CD4-positive, alpha-beta T cell (primary cell): ENCODE measurements at regions not wholly inside any gene's neighbourhood (a gene's known extent, or its start where the extent isn't known, plus 50 kb on each side); places are given as distances from the start of the nearest gene placed in this dataset.

Experiments used
- ATAC-seq: fragments of 200-7000 bp; cut with Tn5 transposase; one replicate; pipeline ENCODE4 v1.10.0; 2022; ENCODE audit warnings: mild to moderate bottlenecking; ENCODE audit not compliant: poor library complexity
- CTCF ChIA-PET: fragments of 350-600 bp; sonication (Branson Sonifier 250); formaldehyde crosslinking; loops from one replicate; lab custom pipeline; 2021; ENCODE audit warnings: antibody characterized with exemption, inconsistent platforms; lab: Charles Lee
- POLR2A ChIA-PET: fragments of 350-600 bp; sonication (Branson Sonifier 250); formaldehyde crosslinking; loops from one replicate; lab custom pipeline; 2021; ENCODE audit warnings: antibody characterized with exemption, inconsistent platforms; lab: Charles Lee
- DNase-seq, 14 experiments: peaks; one replicate each; pipeline ENCODE4 v3.0.0-alpha.2; 2013 to 2020; ENCODE audit warnings: mixed read lengths in 2 of 14
- H3K27ac ChIP-seq, 2 donors: one replicate each; pipeline versions ENCODE4 v1.5.1 to v1.7.0; 2013; ENCODE audit warnings: low read length in 2 of 2, low read depth in 1 of 2, mild to moderate bottlenecking in 1 of 2
- H3K27me3 ChIP-seq, 2 experiments: 1 replicate in 1 of 2; 2 replicates in 1 of 2; pipeline versions ENCODE4 v1.6.1 to v1.7.0; 2013; ENCODE audit warnings: low read length in 2 of 2, control low read depth in 1 of 2, mild to moderate bottlenecking in 1 of 2, moderate library complexity in 1 of 2; ENCODE audit not compliant: insufficient read depth in 2 of 2, control insufficient read depth in 1 of 2
- H3K36me3 ChIP-seq: one replicate; pipeline ENCODE4 v1.6.1; 2013; ENCODE audit warnings: low read length, control low read depth; ENCODE audit not compliant: insufficient read depth
- H3K4me1 ChIP-seq: one replicate; pipeline ENCODE4 v1.6.1; 2013; ENCODE audit warnings: low read length, control low read depth; ENCODE audit not compliant: insufficient read depth
- H3K4me3 ChIP-seq: one replicate; pipeline ENCODE4 v1.5.1; 2013; ENCODE audit warnings: mild to moderate bottlenecking, low read length, moderate library complexity
- H3K9me3 ChIP-seq, 2 experiments: 1 replicate in 1 of 2; 2 replicates in 1 of 2; pipeline versions ENCODE4 v1.6.1 to v1.7.0; 2013; ENCODE audit warnings: low read length in 2 of 2, mild to moderate bottlenecking in 2 of 2, control low read depth in 1 of 2, moderate library complexity in 1 of 2; ENCODE audit not compliant: control insufficient read depth in 1 of 2, insufficient read depth in 1 of 2
- H3K27ac Mint-ChIP-seq: one replicate; pipeline ENCODE4 v1.8.0; 2020; ENCODE audit warnings: mixed read lengths
- H3K27me3 Mint-ChIP-seq: one replicate; pipeline ENCODE4 v1.8.0; 2021; ENCODE audit warnings: mixed read lengths
- H3K36me3 Mint-ChIP-seq: one replicate; pipeline ENCODE4 v1.8.0; 2021; ENCODE audit warnings: low read depth, mixed read lengths
- H3K4me1 Mint-ChIP-seq: one replicate; pipeline ENCODE4 v1.8.0; 2021; ENCODE audit warnings: low read depth, mixed read lengths
- H3K4me3 Mint-ChIP-seq: one replicate; pipeline ENCODE4 v1.8.0; 2020; ENCODE audit warnings: mild to moderate bottlenecking, mixed read lengths
- H3K9me3 Mint-ChIP-seq: one replicate; pipeline ENCODE4 v1.8.0; 2020; ENCODE audit warnings: mixed read lengths
- intact Hi-C, 2 experiments: fragments of 100-400 bp; cut with DNase I in 1 of 2; cut with micrococcal nuclease in 1 of 2; formaldehyde crosslinking; loops; one replicate each; pipeline versions ENCODE4 v1.15.1 to v1.9.0; 2023 to 2025; cut with DNase I, micrococcal nuclease
- TF ChIP-seq, protein P1 (sequence below): fragments of 200-600 bp; IDR thresholded peaks from one replicate; pipeline ENCODE4 v1.8.0; 2022; ENCODE audit warnings: antibody characterized with exemption, mild to moderate bottlenecking

DNA sequence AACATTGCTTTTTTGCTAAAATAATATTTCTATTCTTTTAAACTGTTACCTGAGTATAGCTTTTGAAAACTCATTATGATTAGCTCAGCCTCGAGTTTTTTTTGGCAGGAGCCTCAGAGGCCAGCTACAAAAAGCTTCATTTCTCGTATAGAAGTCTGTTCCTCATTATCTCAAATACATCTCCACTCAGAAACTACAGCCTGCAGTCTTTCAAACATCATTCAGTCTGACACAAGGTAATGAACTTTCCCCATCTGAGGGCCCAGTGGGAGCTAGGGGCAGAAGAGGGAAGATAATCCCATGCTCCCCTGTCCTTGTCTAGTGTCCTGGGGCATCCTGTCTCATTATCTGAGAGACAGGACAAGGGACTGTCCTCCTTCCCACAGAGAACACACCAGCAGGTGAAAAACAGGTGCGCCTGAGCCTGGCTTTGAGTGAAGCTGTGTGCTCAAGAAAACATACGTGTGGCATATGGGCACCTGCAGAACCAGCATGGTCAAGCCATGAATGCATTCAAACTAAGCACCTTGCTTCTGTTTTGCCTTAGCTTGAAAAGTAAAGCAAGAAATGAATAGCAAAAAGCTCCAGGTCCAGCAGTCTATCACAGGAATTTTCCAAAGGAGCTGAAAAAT is 247.5 kb downstream of the MREG start:
- no peak overlapping the region for H3K4me3 Mint-ChIP-seq
- no peaks in the 10 kb centered on the region for H3K4me1 Mint-ChIP-seq
- H3K27ac Mint-ChIP-seq: no peak overlapping the region
- no peak overlapping the region for H3K27ac ChIP-seq
- H3K36me3 ChIP-seq: no peaks in the 10 kb centered on the region
- TF ChIP-seq, protein P1, sequence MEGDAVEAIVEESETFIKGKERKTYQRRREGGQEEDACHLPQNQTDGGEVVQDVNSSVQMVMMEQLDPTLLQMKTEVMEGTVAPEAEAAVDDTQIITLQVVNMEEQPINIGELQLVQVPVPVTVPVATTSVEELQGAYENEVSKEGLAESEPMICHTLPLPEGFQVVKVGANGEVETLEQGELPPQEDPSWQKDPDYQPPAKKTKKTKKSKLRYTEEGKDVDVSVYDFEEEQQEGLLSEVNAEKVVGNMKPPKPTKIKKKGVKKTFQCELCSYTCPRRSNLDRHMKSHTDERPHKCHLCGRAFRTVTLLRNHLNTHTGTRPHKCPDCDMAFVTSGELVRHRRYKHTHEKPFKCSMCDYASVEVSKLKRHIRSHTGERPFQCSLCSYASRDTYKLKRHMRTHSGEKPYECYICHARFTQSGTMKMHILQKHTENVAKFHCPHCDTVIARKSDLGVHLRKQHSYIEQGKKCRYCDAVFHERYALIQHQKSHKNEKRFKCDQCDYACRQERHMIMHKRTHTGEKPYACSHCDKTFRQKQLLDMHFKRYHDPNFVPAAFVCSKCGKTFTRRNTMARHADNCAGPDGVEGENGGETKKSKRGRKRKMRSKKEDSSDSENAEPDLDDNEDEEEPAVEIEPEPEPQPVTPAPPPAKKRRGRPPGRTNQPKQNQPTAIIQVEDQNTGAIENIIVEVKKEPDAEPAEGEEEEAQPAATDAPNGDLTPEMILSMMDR: no peak
- ChIA-PET POLR2A (no interaction called here), CTCF (interaction anchor here (0.9 kb wide), 1 partner anchor 8 kb away, joined by 3 read pairs; no protein-coding TSS in a partner anchor)
- H3K27me3 ChIP-seq: no peaks in the 10 kb centered on the region
- intact Hi-C loops: no loop called here
- H3K4me1 ChIP-seq: no peaks in the 10 kb centered on the region
- DNase-seq (no peak), ATAC-seq (no peak)
- H3K36me3 Mint-ChIP-seq: no peaks in the 10 kb centered on the region
- peaks cover 5% of the 10 kb centered on the region for H3K9me3 Mint-ChIP-seq
- peaks cover 25% of the 10 kb centered on the region for H3K27me3 Mint-ChIP-seq
- no peaks in the 10 kb centered on the region for H3K9me3 ChIP-seq
- no peak overlapping the region for H3K4me3 ChIP-seq

GRCh38 chr2:215764441-215765048 is 248.8 kb downstream of the MREG start:
- Mint-ChIP-seq H3K9me3 (peaks cover 5% of the 10 kb centered on the region), H3K36me3 (no peaks in the 10 kb centered on the region), H3K4me1 (no peaks in the 10 kb centered on the region), H3K27ac (no peak overlapping the region), H3K4me3 (no peak overlapping the region), H3K27me3 (peaks cover 25% of the 10 kb centered on the region)
- TF ChIP-seq, protein P1: no peak
- H3K9me3 ChIP-seq: no peaks in the 10 kb centered on the region
- H3K27me3 ChIP-seq: no peaks in the 10 kb centered on the region
- no peak overlapping the region for H3K4me3 ChIP-seq
- DNase-seq (peak in 2 of 14 experiments; percentile 35 to 60), ATAC-seq (no peak)
- POLR2A ChIA-PET: no interaction called here
- no peaks in the 10 kb centered on the region for H3K4me1 ChIP-seq
- no peak overlapping the region for H3K27ac ChIP-seq
- no peaks in the 10 kb centered on the region for H3K36me3 ChIP-seq
- intact Hi-C loops: no loop called here
- CTCF ChIA-PET: no interaction called here

DNA sequence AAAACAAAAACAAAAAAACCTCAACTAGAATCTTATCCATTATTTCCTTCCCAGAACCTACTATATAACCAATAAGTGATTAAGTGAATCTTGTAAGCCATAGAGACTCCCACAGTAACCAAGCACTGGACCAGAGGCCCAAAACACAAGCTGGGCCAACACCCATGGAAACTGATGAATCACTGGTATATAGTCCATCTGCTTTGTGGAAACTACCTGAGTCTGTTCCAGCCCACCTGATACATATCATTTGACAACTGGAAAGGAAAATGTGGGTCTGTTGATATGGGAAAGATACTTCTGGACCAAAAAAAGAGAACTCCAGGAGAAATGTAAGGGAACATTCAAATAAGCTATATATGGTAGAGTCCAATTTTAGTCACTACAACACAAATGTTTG is 252.8 kb downstream of the MREG start:
- peaks cover 8% of the 10 kb centered on the region for H3K27me3 Mint-ChIP-seq
- Histone ChIP-seq H3K4me1 (no peaks in the 10 kb centered on the region), H3K4me3 (no peak overlapping the region), H3K27me3 (peaks cover 0 to 2% of the 10 kb centered on the region in 2 experiments), H3K9me3 (no peaks in the 10 kb centered on the region), H3K27ac (no peak overlapping the region), H3K36me3 (no peaks in the 10 kb centered on the region)
- ChIA-PET POLR2A (no interaction called here), CTCF (no interaction called here)
- no peak overlapping the region for H3K4me3 Mint-ChIP-seq
- no peak overlapping the region for H3K27ac Mint-ChIP-seq
- intact Hi-C loops: no loop called here
- no peak for DNase-seq
- H3K4me1 Mint-ChIP-seq: no peaks in the 10 kb centered on the region
- H3K36me3 Mint-ChIP-seq: no peaks in the 10 kb centered on the region
- TF ChIP-seq, protein P1: no peak
- H3K9me3 Mint-ChIP-seq: no peaks in the 10 kb centered on the region
- no peak for ATAC-seq
